Chondrocyte (in vitro differentiated cells): ENCODE measurements at regions not wholly inside any gene's neighbourhood (a gene's known extent, or its start where the extent isn't known, plus 50 kb on each side); places are given as distances from the start of the nearest gene placed in this dataset.
A peak's percentile ranks its signal among the peaks of the same experiment; 100 is the strongest.

ENCODE experiments used
- DNase-seq: peaks from one replicate; pipeline ENCODE4 v3.0.0; 2021; ENCODE audit warnings: mixed read lengths, low spot score
- H3K27ac Mint-ChIP-seq: one replicate; pipeline ENCODE4 v1.8.0; 2021; ENCODE audit warnings: mild to moderate bottlenecking, moderate library complexity, mixed read lengths; ENCODE audit not compliant: unreplicated experiment
- H3K27me3 Mint-ChIP-seq: 2 replicates; pipeline ENCODE4 v1.8.0; 2021; ENCODE audit warnings: low read depth, mixed read lengths
- H3K36me3 Mint-ChIP-seq: 2 replicates; pipeline ENCODE4 v1.8.0; 2021; ENCODE audit warnings: low read depth, mixed read lengths
- H3K4me1 Mint-ChIP-seq: 2 replicates; pipeline ENCODE4 v1.8.0; 2021; ENCODE audit warnings: low read depth, mild to moderate bottlenecking, mixed read lengths
- H3K4me3 Mint-ChIP-seq: one replicate; pipeline ENCODE4 v1.8.0; 2021; ENCODE audit warnings: mild to moderate bottlenecking, moderate library complexity, mixed read lengths; ENCODE audit not compliant: unreplicated experiment
- H3K9me3 Mint-ChIP-seq: 2 replicates; pipeline ENCODE4 v1.8.0; 2021; ENCODE audit warnings: low read depth, mixed read lengths
- TF ChIP-seq, protein P1 (sequence below): fragments of 200-600 bp; sonication (generic); IDR thresholded peaks from 2 replicates; pipeline ENCODE4 v1.5.0; 2021; ENCODE audit warnings: antibody characterized with exemption, mild to moderate bottlenecking, moderate library complexity

DNA sequence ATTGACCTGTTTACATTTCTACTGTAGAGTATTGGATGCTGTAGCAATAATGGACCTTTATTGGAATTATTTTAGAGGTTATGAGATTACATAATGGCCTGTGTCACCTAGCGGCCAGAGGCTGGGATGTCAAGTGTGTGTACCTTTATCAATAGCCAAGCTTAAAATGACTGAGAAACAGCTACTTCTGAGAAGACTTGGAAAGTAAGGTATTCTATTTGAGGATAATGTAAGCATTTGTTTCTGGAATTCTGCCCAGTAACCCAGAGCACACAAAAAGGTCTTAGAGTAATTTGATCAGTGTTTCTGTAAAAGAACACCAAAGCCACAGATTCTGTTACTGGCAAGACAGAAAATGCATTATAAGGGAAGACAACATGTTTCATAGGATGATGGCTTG, 116.8 kb downstream of the MACIR start:
- Mint-ChIP-seq H3K9me3 (peaks cover 4% of the 10 kb centered on the region), H3K27me3 (no peaks in the 10 kb centered on the region), H3K4me3 (no peak overlapping the region), H3K27ac (no peak overlapping the region), H3K4me1 (peaks cover 44% of the 10 kb centered on the region), H3K36me3 (peaks cover 3% of the 10 kb centered on the region)
- TF ChIP-seq, protein P1, sequence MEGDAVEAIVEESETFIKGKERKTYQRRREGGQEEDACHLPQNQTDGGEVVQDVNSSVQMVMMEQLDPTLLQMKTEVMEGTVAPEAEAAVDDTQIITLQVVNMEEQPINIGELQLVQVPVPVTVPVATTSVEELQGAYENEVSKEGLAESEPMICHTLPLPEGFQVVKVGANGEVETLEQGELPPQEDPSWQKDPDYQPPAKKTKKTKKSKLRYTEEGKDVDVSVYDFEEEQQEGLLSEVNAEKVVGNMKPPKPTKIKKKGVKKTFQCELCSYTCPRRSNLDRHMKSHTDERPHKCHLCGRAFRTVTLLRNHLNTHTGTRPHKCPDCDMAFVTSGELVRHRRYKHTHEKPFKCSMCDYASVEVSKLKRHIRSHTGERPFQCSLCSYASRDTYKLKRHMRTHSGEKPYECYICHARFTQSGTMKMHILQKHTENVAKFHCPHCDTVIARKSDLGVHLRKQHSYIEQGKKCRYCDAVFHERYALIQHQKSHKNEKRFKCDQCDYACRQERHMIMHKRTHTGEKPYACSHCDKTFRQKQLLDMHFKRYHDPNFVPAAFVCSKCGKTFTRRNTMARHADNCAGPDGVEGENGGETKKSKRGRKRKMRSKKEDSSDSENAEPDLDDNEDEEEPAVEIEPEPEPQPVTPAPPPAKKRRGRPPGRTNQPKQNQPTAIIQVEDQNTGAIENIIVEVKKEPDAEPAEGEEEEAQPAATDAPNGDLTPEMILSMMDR, result peak; percentile 54
- no peak for DNase-seq

DNA sequence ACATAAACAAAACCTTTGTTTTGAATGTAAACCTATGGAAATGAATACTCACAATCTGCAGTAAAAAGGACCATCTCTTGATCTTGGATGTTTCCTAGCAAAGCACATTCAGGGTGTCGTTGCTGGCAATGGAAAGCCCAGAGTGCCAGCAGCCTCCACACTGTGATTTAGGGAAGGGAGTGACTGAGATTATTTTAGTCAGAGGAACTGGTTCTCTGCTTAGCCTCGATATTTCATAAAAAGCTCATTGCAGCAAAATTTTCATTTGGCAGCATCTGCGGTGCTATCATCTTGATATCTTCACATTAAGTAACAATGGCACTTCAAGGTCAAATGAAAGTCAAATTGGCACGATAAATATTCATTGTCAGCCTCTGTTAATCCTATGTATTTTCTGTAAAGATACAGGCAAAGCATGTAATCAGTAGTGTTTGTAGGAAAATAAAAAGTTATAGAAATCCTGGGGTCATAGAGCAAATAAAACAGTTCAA, 116.0 kb downstream of the MACIR start:
- Mint-ChIP-seq H3K27ac (no peak overlapping the region), H3K9me3 (peaks cover 4% of the 10 kb centered on the region), H3K27me3 (no peaks in the 10 kb centered on the region), H3K4me3 (no peak overlapping the region), H3K36me3 (peaks cover 3% of the 10 kb centered on the region), H3K4me1 (peaks cover 44% of the 10 kb centered on the region)
- DNase-seq, result no peak
- TF ChIP-seq, protein P1, result no peak

DNA sequence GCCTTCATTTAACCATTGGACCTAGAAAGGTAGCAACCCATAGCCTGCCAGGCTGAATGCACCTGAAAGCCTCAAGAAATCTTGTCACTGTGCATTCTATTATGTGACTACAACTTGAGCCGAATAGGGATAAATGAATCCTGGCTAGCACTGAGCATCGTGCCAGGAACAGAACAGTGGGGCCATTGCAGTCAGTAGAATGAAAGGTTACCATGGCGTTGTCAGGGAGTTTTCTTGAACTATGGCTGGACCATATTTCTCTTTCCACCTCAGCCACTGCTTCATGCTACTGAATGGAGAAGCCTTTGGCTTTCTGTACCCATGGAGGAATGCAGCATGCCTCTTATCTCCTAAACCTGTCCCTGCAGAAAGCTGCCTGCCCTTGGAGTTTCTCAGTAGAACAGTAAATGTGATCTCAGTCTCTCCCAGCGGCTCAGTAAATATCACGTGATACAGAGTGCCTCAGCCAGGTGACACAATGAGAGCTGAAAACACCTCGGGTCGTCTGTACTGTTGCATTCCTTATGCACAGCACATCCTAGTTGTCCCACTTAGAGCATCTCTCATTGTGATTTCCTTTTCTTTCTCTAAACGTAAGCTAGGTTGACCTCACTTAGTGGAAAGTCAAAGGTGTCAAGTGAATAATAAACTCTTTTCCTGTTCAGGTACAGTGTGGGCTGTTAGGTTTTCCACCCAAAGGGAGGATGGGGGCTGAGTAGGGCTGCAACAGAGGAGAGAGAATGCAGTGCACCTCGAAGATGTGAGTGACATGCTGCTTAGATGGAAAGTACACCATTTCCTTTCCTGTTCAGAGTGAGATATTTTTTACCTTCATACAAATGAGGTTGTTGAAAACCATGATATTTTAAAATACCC, 115.3 kb downstream of the MACIR start:
- DNase-seq, result no peak
- TF ChIP-seq, protein P1, result no peak
- Mint-ChIP-seq H3K4me3 (no peak overlapping the region), H3K4me1 (peaks cover 42% of the 10 kb centered on the region), H3K27ac (no peak overlapping the region), H3K9me3 (peaks cover 4% of the 10 kb centered on the region), H3K36me3 (peaks cover 3% of the 10 kb centered on the region), H3K27me3 (no peaks in the 10 kb centered on the region)

DNA sequence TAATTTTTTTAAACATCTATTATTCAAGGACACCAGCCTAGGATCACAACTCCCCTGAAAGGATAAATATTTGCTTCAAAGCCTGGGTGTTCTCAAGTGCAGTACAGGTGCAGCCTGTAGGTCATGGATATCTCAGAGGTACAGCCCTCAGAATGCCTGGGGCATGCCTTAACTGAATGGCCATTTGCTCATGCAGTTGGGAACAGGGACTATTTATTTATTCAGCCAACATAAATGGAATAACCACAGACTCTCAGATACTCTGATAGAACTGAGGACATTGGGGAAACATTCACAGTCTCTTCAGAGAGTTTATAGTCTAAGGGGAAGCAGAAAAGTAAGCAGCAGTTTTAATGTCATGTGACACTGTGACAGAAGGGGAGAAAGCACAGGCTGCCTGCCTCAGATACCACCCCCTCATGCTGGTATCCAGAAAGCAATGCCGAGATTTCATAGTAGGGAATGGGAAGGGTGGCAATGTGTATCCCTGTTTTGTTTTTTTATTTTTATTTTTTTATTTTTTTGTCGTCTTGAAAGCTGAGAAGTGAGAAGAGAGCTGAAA, 112.6 kb downstream of the MACIR start:
- TF ChIP-seq, protein P1, result no peak

DNA sequence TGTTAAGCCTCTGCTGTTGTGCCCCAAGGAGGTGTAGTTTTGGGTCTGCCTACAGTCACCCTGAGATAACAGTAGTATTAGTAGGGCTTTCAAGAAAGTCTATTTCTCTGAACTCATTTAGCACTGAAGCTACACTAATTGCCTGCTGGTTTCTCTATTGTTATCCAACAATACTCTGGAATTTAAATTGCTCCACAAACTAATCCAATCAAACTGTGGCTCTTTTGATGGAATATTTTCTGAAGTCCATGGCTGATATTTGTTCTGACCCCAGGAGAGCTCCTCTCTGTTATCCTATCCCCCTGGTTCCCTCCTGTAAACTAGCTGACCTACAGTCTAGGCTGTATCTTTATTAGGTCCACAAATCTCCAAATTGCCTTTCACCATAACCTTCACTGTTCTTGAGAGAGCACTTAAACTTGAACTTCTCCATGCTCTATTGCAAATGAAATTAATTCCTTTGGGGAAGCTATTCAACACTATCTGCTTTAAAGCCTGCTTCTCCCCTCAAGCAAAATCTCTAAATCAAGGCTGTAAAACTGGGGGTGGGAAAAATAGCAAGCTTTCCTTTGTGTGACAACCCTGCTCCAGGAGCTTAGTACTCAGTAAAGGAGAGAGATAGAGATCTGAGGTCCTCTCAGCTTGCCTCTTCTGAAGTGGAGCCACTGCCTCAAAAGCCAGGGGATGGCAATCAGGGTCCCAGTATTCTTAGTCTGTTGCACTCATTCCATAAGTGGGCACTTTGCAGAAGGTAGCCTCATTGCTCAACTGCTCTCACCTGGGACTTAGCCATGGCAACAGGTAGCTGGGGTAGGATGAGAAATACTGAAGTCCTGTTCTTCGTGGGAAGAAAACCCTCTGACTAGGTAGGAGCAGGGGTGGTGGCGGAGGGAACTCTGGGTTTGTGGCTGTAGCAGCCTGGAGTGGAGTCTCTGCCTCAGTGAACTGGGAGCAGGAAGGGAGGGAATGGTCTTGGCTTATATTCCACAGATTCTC, 110.9 kb downstream of the MACIR start:
- Mint-ChIP-seq H3K4me1 (peaks cover 11% of the 10 kb centered on the region), H3K27me3 (no peaks in the 10 kb centered on the region), H3K36me3 (peaks cover 2% of the 10 kb centered on the region), H3K9me3 (peaks cover 7% of the 10 kb centered on the region), H3K27ac (no peak overlapping the region), H3K4me3 (no peak overlapping the region)
- TF ChIP-seq, protein P1, result no peak
- DNase-seq, result no peak

More for the DNA sequence above, 112.6 kb downstream of the MACIR start:
- Mint-ChIP-seq H3K27ac (no peak overlapping the region), H3K4me3 (no peak overlapping the region), H3K9me3 (peaks cover 7% of the 10 kb centered on the region), H3K27me3 (no peaks in the 10 kb centered on the region), H3K36me3 (peaks cover 2% of the 10 kb centered on the region), H3K4me1 (peaks cover 23% of the 10 kb centered on the region)
- DNase-seq, result no peak
